ENCODE measurements at regions not wholly inside any gene's neighbourhood (a gene's known extent, or its start where the extent isn't known, plus 50 kb on each side); places are given as distances from the start of the nearest gene placed in this dataset.

DNA sequence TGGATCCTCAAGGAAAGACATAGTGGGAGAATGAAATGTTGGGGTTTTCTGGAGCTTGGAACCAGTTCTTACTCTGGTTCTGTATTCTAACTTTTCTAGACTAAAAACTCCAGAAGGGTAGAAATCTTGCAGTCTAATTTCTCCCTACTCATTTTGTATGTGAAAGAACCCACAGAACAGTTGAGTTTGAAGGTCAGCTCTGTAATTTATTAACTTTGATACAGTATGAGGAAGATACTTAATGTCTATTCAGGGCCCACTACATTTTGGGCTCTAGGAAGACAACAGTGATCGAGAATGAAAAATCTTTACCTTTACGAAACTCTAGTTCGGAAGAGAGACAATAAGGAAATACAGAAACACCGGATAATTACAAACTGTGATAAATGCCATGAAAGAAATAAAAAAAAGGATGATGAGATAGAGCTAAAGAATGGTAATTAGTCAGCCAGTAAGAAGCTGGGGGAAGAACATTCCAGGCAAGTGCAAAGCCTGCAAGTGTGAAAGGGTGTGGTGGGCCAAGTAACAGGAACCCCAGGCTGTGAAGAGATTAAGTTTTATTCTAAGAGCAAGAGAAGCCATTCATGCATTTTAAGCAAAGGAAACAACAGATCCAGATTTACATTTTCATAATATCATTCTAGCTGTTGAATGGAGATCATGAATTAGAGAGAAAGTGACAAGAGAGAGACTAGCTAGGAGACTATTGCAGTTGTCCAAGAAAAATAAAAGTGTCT lies 159.9 kb upstream of the HMCN1 start:
- DNase-seq: no peak

DNA sequence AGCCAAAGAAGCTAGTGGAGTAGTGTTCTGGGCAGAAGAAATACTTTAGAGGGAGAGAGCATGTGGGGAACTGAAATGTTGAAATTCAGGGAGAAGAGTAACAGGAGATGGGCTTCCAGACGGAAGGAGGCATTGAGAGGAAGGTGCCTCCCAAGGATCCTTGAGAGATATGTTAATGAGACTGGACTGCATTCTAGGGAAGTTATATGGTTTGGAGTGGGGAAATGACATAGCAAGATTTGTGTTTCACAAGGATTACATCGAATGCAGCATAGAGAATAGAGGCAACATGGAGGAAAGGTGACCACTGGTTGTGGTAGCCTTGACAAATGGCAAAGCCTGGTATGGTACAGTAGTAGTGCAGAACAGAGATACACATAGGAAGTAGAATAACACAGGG lies 160.5 kb upstream of the HMCN1 start:
- no peak for DNase-seq

DNA sequence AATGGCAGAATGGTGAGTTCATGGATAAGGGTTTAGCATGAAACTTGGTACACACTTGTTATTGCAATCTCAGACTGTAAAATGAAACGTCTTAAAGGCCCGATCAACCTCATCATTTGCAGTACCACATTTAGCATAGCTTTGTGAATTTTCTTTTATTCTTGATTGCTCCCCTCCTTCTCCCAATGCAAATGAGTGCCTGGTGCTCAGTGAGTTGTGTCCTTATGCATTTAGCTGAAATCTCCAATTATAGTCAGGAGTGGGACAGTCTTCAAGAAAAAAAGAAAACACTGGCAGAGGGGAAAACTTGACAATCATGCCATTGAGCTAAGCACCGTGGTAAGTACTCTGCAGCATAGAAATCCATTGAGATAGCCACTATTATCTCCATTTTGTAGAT lies 161.0 kb upstream of the HMCN1 start:
- DNase-seq: no peak

DNA sequence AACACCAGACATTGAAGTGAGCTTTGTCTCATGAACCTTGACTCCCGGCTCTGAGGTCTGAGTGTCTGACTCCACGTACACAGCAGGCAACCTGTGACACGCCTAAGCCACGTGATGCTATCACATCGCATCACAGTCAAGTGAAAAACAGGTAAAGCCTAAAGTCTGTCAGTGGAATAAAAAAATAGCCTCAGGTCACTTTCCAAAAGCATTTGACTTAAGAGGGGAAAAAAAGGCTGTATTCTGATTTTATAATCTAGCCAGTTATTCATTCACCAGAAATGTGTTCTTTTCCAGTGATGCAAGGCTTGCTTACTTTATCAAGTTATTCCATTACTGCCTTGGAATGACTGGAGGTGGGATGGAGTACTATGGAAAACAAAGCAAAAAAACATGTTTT lies 163.2 kb upstream of the HMCN1 start:
- DNase-seq: no peak

DNA sequence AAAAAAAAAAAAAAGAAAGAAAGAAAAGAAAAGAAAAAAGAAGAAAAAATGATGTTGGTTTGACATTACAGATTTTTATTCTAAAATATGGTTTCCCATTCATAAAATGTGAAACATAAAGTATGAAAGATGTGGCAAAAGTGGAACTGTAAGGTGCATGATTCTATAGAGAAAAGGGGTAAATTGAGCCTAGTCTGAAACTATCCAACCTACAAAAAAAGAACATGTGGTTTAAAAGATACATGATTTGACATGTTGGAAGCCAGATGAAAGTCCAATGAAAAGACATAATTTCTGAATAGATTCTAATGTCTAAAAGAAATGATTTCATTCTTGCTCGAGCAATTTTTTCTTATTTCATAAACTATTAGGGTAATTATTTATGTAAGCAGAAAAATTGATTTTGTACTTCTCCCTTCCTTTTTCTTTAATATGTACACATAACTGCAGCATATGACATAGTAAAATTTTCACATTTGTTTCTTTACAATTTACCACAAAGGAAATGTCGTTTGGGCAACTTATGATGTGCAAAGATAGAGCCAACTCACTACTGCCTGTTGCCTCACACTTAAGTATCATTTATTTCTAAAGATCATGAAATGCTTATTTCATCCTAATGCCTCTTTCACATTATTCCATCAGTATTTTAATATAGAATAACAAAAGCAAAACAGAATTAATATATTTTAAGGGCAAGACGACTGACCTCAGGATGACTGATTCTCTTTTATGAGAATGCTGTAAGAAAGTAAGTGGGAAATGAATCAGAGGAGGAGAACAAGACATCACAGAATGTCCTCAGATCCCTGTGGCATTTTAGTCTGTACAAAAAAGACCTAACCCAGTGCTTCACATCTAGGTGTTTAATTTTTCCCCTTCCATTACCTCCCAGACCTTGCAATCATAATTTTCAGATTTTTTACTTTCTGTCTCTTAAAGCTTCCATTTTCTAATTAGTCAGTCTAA lies 165.8 kb upstream of the HMCN1 start:
- DNase-seq: no peak

DNA sequence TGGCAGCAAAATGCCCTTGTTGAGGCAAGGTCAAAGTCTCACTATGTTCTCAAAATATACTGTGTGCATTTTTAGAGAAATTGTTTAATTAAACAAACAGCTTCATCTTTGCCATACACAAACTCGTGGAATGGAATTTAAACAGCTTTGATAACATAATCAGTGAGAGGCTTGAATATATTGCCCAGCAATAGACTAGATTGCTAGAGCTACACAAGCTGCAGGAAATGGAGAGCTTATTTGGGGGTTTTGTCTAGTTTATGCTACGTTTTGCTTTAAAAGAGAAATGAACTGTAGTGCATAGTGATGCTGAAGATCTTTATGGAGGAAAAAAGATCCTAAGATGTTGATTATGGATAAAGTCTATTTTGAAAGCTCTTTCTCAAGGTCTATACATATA lies 166.8 kb upstream of the HMCN1 start:
- no peak for DNase-seq

DNA sequence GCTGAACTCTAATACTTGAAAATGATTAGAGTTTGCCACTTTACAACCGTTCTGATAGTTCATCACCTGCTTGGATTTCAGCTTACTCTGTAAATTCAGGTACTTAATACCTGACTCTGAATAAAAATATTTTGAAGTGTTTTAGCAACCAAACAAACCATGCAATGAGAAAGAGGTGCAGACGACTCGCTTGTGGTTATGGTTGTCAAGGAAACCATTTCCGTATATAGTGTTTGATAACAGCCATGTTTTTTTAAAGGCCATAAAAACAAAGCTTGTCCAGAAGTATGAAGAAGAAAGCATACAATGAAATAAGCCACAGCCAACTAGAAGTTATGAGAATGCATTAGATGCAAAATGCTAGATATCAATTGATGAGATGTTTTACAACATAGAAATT lies 167.2 kb upstream of the HMCN1 start:
- DNase-seq: peak; percentile 31

DNA sequence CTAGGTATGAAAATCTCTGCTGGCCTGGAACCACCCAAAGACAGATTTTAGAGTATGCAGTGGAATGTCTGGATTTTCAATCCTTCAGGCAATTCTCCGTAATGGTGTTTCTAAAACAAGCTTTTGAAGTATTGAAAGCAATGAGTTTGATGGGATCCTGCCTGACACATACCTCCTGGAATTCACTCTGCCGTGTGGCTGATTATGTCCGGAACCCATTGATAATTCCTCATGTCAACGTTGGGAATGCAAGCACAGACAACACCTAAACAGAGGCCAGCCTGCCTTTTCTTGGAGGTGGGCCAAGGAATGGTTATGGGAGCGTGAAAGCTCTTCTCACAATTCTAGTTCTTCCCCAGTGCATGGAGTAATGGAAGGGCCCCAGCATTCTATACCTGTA lies 168.9 kb upstream of the HMCN1 start:
- DNase-seq: no peak

DNA sequence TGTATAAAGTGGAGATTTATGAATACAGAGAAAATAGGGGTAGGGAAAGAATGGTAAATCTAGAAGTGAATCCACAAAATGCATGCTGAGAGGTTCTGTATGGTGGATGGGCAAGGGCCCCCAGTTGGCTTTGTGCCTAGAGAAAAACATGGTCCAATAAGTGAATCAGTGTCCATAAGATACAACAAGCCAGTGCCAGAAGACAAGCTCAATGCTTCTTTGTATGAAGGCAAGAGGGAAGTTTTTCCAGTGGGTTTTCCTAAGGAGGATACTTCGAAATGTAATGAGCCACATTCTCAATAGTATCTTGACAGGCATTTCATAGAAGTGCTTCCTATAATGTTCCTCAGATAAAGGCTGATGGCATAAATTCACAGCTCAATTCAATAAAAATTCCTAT lies 169.4 kb upstream of the HMCN1 start:
- DNase-seq: no peak

DNA sequence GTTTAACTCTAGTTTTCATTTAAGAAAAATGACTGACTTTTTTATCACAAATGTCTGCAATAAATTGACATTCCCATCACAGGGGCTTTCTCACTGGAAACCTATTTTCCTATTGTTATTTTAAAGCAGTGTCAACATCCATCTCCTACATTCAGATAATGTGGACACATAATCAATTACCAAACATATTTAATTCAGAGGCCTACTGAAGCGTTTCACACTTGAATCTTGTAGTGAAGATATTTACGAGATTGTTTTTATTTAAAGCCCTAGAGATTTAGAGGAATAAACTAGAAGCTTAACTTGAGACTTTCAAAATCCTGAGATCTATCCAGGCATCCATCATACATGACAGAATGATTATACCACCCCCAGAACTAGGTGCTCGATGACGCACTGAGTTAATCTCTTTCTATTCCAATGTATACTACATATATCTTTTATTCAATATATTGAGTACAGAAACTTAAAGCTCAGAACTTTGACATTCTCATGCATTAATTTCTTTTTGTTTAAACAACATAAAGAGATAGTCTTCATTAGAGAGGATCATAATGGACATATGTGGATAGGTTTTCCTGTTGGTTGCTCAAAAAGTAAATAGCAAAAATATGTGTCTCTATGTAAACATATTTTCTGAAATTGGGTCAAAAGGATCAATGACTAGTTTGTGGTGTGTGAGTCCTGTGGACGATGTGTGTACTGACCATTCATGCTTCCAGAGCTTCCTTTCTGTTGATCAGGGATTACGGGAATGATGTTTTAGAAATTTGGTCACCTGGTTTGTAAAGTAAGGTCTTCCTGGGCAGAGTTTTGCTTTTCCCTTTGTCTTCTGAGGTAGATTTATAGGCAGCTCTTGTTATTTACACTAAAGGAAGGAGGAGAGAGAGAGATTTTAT lies 171.5 kb upstream of the HMCN1 start:
- no peak for DNase-seq

DNA sequence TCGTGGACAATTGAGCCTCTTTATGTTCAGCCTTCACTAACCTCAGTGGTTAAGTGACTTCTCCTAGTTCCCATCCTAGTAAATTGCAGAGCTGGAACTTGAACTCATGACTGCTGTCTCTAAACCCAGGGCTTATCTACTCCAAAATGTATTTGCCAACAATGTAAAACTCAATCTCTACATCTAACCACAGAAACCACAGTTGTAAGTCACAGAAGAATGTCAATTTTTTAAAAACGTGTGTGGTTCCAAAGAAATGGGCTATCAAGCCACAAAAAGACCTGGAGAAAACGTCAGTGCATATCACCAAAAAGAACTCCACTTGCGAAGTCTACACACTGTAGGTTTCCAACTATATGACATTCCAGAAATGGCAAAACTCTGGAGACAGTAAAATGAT lies 172.6 kb upstream of the HMCN1 start:
- no peak for DNase-seq

DNA sequence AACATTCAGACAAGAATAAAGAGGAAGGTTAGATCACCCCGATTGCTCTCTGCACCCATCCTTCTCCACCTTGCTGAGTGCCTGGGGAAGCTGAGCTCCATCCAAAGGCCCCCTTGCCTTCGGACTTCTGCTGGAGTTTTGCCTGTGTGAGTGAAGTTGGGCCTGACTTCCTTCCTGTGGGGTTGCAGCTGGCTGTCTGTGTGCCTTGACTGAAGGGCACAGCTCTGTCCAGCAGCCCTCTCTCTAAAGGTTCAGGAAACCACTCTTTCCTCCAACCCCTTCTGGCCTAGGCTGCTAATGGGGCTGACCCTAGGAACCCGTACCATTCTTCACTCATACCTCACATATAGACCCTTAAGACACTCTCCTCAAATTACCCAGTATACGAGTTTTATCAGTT lies 173.4 kb upstream of the HMCN1 start:
- no peak for DNase-seq

DNA sequence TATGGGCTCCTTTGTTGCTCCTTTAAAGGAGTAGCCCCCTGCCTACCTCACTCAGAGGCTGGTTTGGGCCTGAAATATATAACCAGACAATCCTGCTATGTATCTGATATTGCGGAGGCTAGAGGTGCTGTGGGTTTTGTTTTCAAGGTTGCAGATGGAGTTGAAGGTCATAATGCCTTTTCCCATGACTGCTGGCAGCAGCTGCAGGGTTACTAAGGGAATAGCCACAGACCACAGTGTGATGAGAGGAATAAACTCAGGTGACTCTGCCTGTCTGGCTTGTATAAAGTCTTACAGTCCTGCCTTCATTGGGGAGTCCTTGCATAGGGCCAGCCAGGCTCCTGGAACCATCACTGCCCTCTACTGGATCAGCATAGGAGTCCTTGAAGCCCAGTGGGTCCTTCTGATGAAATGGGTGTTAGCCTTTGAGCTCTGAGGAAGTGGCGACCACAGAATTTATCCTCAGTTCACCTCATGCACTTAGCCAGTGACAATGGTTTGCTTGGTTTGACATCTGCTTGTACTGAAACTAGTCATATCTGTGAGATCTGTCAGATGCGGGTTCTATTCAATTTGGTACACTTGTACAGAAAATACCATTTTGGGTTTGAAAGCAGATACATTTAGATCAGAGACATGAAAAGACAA lies 174.4 kb upstream of the HMCN1 start:
- DNase-seq: no peak

DNA sequence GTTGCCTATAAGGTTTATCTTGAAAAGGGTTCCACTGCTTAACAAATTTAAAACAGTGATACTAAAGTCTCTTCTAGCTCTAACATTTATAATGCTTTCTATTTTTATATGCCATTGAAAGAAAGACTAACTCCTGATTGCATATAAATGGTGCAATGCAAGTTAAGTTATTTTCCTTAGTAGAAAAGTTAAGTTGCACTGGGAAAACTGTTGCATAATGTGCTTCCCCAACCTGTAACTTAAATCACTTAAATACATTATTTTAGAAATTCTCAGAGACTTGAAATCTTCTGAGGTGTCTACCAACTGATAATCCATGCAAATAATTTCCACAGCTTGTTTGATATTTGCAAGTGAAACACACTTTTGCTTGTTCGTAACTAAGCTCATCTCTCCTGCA lies 175.0 kb upstream of the HMCN1 start:
- DNase-seq: no peak

DNA sequence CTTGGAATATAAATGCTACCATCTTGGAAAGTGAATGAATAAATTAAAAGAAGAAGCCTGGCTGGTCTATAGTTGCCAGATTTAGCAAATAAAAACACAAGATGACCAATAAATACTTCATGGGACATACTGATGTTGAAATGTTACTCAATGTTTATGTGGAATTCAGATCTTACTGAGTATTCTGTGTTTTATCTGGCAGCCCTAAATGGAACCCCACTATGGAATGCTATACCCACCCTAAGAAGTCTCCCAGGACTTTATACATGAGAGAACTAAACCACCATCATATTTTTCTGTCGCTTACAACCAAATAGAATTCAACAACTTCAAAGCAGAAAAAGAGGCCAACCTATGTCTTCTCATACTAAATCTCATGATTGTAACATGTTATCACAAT lies 177.6 kb upstream of the HMCN1 start:
- no peak for DNase-seq

DNA sequence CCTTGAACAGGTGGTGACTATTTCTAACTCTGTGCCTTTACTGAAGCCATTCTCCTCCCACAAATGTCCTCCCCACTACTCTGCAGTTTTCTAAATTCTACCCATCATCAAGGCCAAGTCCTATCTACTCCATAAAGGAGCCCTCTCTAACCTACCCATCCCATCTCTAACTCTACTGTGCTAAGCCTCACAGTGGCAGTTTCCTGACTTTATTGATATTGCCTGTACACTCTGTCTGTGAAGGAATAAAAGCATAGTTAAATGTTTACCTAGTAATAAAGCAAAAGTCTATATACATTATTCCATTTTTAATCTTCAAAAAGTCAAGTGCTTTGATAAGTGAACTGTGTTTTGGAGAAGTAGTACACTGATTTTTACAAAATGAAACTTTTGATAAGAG lies 178.4 kb upstream of the HMCN1 start:
- DNase-seq: no peak

DNA sequence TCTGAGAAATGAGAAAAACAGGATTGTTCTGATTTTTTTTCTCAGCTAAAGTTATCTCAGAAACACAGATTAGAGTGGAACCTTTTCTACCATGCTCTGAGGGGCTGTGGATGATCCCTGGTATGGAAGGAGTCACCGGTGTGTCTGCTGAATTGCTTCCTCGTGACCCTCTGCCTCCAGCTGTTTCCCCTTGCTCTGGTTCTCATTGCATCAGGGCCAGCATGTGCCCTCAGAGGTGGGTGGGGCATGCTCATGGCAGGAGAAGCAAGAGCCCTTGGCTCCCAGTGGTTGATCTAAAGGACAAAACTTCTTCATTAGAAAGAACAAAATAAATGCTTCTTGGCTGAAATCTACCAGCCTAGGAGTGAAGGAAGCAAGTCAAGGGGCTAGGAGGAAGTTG lies 183.2 kb upstream of the HMCN1 start:
- no peak for DNase-seq

DNA sequence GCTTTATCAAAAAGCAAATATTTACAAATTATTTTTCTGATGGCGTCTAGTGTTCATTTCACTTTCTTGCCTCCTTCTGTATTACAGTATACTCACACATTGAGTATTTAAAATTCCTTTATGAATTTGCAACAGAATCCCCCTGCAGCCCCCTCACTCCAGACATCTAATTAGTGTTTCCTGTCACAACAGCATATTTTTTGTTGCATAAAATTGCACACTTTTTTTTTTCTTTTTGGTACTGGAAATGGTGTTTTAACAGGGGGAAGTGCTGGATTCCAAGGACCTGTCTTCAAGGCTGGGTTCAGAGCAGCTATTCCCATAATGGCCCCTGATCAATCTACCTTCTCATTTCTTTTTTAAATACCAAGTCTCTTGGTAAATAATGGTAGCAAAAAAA lies 184.3 kb upstream of the HMCN1 start:
- no peak for DNase-seq

DNA sequence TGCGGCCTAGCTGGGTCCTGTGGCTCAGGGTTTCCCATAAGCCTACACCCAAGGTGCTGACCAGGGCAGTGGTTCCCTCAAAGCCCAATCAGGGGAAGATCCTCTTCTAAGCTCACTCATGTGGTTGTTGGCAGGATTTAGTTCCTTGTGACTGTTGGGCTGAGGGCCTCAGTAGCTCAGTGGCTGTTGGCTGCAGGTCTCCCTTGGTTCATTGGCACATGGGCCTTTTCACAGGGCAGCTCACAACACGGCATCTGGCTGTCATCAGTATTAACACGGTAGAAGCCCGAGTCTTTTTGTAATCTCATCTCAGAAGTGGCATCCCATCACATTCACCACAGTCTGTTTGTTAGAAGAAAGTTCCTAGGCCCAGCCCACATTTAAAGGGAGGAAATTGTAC lies 188.2 kb upstream of the HMCN1 start:
- DNase-seq: no peak

DNA sequence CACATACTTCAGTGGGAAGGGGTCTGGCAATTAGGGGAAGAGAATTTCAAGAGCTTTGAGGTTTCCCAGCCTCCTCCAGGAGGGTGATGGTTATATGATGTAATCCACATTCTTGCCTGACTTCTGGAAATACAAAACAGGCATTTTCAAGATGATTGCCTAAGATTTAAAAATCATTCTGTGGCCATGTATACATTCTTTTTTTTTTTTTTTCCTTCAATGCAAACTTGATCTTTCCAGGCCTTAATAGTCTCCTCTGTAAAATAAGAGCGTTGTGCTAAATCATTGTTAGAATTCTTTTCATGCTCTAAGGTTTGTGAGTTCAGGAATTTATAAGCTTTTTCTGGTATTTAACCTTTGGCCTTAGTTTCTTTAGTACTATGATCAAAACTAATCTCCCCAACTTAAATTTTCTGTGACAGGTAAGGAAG lies 192.3 kb upstream of the HMCN1 start:
- no peak for DNase-seq

DNA sequence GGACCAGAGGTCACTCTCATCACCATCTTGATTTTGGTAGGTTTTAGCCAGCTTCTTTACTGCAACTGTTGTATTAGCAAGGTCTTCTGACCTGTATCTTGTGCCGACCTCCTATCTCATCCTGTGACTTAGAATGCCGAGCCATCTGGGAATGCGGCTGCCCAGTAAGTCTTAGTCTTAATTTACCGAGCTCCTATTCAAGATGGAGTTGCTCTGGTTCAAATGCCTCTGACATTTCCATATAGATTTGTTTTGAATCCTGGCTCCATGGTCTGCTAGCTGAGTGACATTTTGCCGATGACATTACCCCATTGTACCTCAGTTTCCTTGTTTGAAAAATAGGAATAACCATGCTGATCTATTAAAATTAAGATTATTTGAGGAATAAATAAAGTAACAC lies 193.9 kb upstream of the HMCN1 start:
- DNase-seq: no peak

DNA sequence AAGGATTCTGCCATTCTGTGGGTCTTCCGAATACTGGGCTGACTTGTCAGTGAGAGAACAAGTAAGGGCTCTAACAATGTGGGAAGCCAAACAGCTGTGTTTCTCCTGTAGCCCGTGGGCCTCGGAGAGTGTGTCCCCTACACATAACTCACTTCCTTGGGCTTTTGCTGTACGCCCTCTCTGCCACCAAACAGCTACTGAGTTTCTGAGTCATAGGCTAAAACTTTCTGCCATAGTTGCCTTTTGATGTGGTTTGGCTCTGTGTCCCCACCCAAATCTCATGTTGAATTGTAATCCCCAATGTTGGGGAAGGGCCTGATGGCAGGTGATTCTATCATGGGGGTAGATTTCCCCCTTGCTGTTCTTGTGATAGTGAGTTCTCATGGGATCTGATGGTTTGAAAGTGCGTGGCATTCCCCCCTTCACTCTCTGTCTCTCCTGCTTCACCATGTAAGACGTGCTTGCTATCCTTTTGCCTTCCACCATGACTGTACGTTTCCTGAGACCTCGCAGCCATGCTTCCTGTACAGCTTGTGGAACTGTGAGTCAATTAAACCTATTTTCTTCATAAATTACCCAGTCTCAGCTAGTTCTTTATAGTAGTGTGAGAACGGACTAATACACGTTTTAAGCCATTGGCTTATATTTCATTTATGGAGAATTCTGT lies 194.8 kb upstream of the HMCN1 start:
- no peak for DNase-seq
